ENCODE measurements at regions not wholly inside any gene's neighbourhood (a gene's known extent, or its start where the extent isn't known, plus 50 kb on each side); places are given as distances from the start of the nearest gene placed in this dataset.
A peak's percentile ranks its signal among the peaks of the same experiment; 100 is the strongest.

DNA sequence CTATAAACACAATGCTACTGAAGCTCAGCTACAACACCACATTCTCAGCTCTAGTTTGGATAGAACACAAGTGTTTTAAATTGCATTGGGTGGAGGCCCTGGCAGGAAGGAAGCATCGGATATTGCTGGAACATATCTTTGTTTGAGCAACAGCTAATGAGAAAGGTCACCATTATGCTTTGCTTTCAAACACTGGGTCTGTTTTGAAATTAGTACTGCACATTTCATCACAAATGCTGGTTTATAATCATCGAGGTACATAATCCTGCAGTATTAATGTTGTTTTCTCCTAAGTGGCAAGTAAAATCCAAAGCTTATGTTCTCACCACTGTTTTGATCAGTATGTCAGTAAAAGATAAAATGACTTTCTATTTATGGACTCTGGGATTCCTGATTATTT, 61.5 kb upstream of the ARHGAP29 start (continued):
- TF ChIP-seq NR3C1 (CRISPR knock-in tag; IDR thresholded peaks at IDR 0.05) (no peak), CBX5 (CRISPR knock-in tag; IDR thresholded peaks at IDR 0.05; ENCODE audit: borderline replicate concordance) (no peak), YY1 (IDR thresholded peaks at IDR 0.05; ENCODE audit: insufficient read depth, insufficient replicate concordance, low read depth, low read length) (no peak), ZNF720 (CRISPR knock-in tag; IDR thresholded peaks at IDR 0.05) (no peak), ADNP (CRISPR knock-in tag; IDR thresholded peaks at IDR 0.05) (no peak), FOXP1 (IDR thresholded peaks at IDR 0.05) (no peak), FOXP1 (CRISPR knock-in tag; IDR thresholded peaks at IDR 0.05) (peak; percentile 32; the same call in 1 of the 2 replicates), ZNF205 (CRISPR knock-in tag; IDR thresholded peaks at IDR 0.05) (no peak), NR2F6 (IDR thresholded peaks at IDR 0.05) (peak; percentile 47), NR2F6 (CRISPR knock-in tag; IDR thresholded peaks at IDR 0.05) (peak; percentile 65), HOXD1 (CRISPR knock-in tag; IDR thresholded peaks at IDR 0.05) (no peak), MBNL3 (CRISPR knock-in tag; conservative IDR thresholded peaks at IDR 0.05) (no peak), SIN3B (IDR thresholded peaks at IDR 0.05; ENCODE audit: low read length) (no peak), TEAD2 (CRISPR knock-in tag; IDR thresholded peaks at IDR 0.05) (no peak)
- TF ChIP-seq, protein P1, sequence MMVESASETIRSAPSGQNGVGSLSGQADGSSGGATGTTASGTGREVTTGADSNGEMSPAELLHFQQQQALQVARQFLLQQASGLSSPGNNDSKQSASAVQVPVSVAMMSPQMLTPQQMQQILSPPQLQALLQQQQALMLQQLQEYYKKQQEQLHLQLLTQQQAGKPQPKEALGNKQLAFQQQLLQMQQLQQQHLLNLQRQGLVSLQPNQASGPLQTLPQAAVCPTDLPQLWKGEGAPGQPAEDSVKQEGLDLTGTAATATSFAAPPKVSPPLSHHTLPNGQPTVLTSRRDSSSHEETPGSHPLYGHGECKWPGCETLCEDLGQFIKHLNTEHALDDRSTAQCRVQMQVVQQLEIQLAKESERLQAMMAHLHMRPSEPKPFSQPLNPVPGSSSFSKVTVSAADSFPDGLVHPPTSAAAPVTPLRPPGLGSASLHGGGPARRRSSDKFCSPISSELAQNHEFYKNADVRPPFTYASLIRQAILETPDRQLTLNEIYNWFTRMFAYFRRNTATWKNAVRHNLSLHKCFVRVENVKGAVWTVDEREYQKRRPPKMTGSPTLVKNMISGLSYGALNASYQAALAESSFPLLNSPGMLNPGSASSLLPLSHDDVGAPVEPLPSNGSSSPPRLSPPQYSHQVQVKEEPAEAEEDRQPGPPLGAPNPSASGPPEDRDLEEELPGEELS (CRISPR knock-in tag; IDR thresholded peaks at IDR 0.05) = peak; percentile 72
- TF ChIP-seq, protein P2, sequence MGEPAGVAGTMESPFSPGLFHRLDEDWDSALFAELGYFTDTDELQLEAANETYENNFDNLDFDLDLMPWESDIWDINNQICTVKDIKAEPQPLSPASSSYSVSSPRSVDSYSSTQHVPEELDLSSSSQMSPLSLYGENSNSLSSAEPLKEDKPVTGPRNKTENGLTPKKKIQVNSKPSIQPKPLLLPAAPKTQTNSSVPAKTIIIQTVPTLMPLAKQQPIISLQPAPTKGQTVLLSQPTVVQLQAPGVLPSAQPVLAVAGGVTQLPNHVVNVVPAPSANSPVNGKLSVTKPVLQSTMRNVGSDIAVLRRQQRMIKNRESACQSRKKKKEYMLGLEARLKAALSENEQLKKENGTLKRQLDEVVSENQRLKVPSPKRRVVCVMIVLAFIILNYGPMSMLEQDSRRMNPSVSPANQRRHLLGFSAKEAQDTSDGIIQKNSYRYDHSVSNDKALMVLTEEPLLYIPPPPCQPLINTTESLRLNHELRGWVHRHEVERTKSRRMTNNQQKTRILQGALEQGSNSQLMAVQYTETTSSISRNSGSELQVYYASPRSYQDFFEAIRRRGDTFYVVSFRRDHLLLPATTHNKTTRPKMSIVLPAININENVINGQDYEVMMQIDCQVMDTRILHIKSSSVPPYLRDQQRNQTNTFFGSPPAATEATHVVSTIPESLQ (CRISPR knock-in tag; conservative IDR thresholded peaks at IDR 0.05) = no peak
- TF ChIP-seq, protein P3, sequence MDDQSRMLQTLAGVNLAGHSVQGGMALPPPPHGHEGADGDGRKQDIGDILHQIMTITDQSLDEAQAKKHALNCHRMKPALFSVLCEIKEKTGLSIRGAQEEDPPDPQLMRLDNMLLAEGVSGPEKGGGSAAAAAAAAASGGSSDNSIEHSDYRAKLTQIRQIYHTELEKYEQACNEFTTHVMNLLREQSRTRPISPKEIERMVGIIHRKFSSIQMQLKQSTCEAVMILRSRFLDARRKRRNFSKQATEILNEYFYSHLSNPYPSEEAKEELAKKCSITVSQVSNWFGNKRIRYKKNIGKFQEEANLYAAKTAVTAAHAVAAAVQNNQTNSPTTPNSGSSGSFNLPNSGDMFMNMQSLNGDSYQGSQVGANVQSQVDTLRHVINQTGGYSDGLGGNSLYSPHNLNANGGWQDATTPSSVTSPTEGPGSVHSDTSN (CRISPR knock-in tag; IDR thresholded peaks at IDR 0.05; ENCODE audit: borderline replicate concordance) = no peak
- TF ChIP-seq, protein P4, sequence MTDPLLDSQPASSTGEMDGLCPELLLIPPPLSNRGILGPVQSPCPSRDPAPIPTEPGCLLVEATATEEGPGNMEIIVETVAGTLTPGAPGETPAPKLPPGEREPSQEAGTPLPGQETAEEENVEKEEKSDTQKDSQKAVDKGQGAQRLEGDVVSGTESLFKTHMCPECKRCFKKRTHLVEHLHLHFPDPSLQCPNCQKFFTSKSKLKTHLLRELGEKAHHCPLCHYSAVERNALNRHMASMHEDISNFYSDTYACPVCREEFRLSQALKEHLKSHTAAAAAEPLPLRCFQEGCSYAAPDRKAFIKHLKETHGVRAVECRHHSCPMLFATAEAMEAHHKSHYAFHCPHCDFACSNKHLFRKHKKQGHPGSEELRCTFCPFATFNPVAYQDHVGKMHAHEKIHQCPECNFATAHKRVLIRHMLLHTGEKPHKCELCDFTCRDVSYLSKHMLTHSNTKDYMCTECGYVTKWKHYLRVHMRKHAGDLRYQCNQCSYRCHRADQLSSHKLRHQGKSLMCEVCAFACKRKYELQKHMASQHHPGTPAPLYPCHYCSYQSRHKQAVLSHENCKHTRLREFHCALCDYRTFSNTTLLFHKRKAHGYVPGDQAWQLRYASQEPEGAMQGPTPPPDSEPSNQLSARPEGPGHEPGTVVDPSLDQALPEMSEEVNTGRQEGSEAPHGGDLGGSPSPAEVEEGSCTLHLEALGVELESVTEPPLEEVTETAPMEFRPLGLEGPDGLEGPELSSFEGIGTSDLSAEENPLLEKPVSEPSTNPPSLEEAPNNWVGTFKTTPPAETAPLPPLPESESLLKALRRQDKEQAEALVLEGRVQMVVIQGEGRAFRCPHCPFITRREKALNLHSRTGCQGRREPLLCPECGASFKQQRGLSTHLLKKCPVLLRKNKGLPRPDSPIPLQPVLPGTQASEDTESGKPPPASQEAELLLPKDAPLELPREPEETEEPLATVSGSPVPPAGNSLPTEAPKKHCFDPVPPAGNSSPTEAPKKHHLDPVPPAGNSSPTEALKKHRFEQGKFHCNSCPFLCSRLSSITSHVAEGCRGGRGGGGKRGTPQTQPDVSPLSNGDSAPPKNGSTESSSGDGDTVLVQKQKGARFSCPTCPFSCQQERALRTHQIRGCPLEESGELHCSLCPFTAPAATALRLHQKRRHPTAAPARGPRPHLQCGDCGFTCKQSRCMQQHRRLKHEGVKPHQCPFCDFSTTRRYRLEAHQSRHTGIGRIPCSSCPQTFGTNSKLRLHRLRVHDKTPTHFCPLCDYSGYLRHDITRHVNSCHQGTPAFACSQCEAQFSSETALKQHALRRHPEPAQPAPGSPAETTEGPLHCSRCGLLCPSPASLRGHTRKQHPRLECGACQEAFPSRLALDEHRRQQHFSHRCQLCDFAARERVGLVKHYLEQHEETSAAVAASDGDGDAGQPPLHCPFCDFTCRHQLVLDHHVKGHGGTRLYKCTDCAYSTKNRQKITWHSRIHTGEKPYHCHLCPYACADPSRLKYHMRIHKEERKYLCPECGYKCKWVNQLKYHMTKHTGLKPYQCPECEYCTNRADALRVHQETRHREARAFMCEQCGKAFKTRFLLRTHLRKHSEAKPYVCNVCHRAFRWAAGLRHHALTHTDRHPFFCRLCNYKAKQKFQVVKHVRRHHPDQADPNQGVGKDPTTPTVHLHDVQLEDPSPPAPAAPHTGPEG (CRISPR knock-in tag; IDR thresholded peaks at IDR 0.05) = no peak
- TF ChIP-seq, protein P5, sequence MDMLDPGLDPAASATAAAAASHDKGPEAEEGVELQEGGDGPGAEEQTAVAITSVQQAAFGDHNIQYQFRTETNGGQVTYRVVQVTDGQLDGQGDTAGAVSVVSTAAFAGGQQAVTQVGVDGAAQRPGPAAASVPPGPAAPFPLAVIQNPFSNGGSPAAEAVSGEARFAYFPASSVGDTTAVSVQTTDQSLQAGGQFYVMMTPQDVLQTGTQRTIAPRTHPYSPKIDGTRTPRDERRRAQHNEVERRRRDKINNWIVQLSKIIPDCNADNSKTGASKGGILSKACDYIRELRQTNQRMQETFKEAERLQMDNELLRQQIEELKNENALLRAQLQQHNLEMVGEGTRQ (IDR thresholded peaks at IDR 0.05; ENCODE audit: low read depth, low read length) = no peak
- TF ChIP-seq, protein P5 (CRISPR knock-in tag; IDR thresholded peaks at IDR 0.05; ENCODE audit: borderline replicate concordance) = no peak

Data from HepG2 (cell line).